HCT116 (cell line): ENCODE measurements at regions not wholly inside any gene's neighbourhood (a gene's known extent, or its start where the extent isn't known, plus 50 kb on each side); places are given as distances from the start of the nearest gene placed in this dataset.

Experiments used
- ATAC-seq: fragments of 200-7000 bp; cut with Tn5 transposase; 2 replicates; pipeline ENCODE4 v1.9.1; 2020; ENCODE audit warnings: mild to moderate bottlenecking, moderate library complexity
- BruUV-seq: library from RNA; stranded (reverse); fragments of 400-500 nt; replicated peaks from 2 replicates; lab custom pipeline; 2021; lab: Mats Ljungman, UMichigan
- CTCF ChIA-PET: fragments of 300-600 bp; sonication (Branson Sonifier 250); formaldehyde crosslinking; loops from one replicate; lab custom pipeline; 2021; ENCODE audit warnings: antibody characterized with exemption; lab: Charles Lee
- POLR2A ChIA-PET: fragments of 300-600, 350-600 bp; sonication (Branson Sonifier 250); formaldehyde crosslinking; loops from one replicate; lab custom pipeline; 2021; ENCODE audit warnings: antibody characterized with exemption; lab: Charles Lee
- RAD21 ChIA-PET, 2 experiments: fragments of 300-600 bp; sonication (Branson Sonifier 250); formaldehyde crosslinking; loops; one replicate each; lab custom pipeline; 2023; ENCODE audit warnings: low total read pairs in 2 of 2; ENCODE audit not compliant: uncharacterized antibody in 2 of 2, unreplicated experiment in 2 of 2, low non-redundant PET in 1 of 2; lab: Charles Lee
- DNase-seq: peaks from one replicate; pipeline ENCODE4 v3.0.0-alpha.2; 2010; ENCODE audit warnings: low read depth, low spot score
- H2AFZ ChIP-seq: fragments of 200-600 bp; shearing (Covaris generic), sonication (generic); 2 replicates; pipeline ENCODE4 v1.6.1; 2017; ENCODE audit warnings: low read depth, mixed run types, mixed read lengths, antibody characterized with exemption, low read length; ENCODE audit not compliant: poor library complexity, severe bottlenecking
- H3K27ac ChIP-seq: 2 replicates; pipeline ENCODE4 v1.5.1; 2012; ENCODE audit warnings: low read depth, low read length
- H3K27me3 ChIP-seq: fragments of 200-600 bp; sonication (generic); 2 replicates; pipeline ENCODE4 v1.6.1; 2016; ENCODE audit warnings: mixed run types, low read length, mixed read lengths; ENCODE audit not compliant: insufficient read depth
- H3K36me3 ChIP-seq, 2 experiments: fragments of 200-500 bp in 1 of 2; fragments of 200-600 bp in 1 of 2; sonication (Bioruptor generic) in 1 of 2; sonication (generic) in 1 of 2; 2 replicates each; pipeline versions ENCODE4 v1.5.1 to v1.6.1; 2014 to 2016; ENCODE audit warnings: low read length in 2 of 2, inconsistent platforms in 1 of 2, mixed read lengths in 1 of 2, mixed run types in 1 of 2; ENCODE audit not compliant: insufficient read depth in 2 of 2, control insufficient read depth in 1 of 2
- H3K4me1 ChIP-seq, 2 experiments: fragments of 200-600 bp in 1 of 2; sonication (generic) in 1 of 2; 2 replicates each; pipeline versions ENCODE4 v1.5.1 to v1.6.1; 2012 to 2017; ENCODE audit warnings: low read length in 2 of 2, inconsistent platforms in 1 of 2, mild to moderate bottlenecking in 1 of 2, mixed read lengths in 1 of 2, mixed run types in 1 of 2, moderate library complexity in 1 of 2; ENCODE audit not compliant: insufficient read depth in 2 of 2, control insufficient read depth in 1 of 2
- H3K4me2 ChIP-seq: fragments of 200-600 bp; sonication (generic); 2 replicates; pipeline ENCODE4 v1.6.1; 2017; ENCODE audit warnings: mixed run types, low read length, mixed read lengths
- H3K4me3 ChIP-seq, 2 experiments: fragments of 200-600 bp in 1 of 2; sonication (generic) in 1 of 2; replicated peaks in 1 of 2; 2 replicates each; pipeline ENCODE4 v1.5.1; 2011 to 2016; ENCODE audit warnings: low read length in 2 of 2, control low read depth in 1 of 2, low read depth in 1 of 2, mild to moderate bottlenecking in 1 of 2, mixed read lengths in 1 of 2, mixed run types in 1 of 2
- H3K79me2 ChIP-seq: fragments of 200-600 bp; sonication (generic); 2 replicates; pipeline ENCODE4 v1.6.1; 2017; ENCODE audit warnings: mild to moderate bottlenecking, mixed run types, low read length, moderate library complexity, mixed read lengths; ENCODE audit not compliant: insufficient read depth
- H3K9ac ChIP-seq: fragments of 200-600 bp; sonication (generic); 2 replicates; pipeline ENCODE4 v1.6.1; 2016; ENCODE audit warnings: low read length, mixed read lengths
- H3K9me2 ChIP-seq: fragments of 200-600 bp; sonication (generic), shearing (Covaris generic); 2 replicates; pipeline ENCODE4 v1.6.1; 2017; ENCODE audit warnings: mixed run types, mild to moderate bottlenecking, moderate library complexity; ENCODE audit not compliant: insufficient read depth
- H3K9me3 ChIP-seq, 2 experiments: fragments of 200-500 bp in 1 of 2; fragments of 200-600 bp in 1 of 2; sonication (Bioruptor generic) in 1 of 2; sonication (generic) in 1 of 2; 2 replicates each; pipeline ENCODE4 v1.6.1; 2014 to 2017; ENCODE audit warnings: low read length in 2 of 2, mixed read lengths in 2 of 2, inconsistent platforms in 1 of 2, low read depth in 1 of 2, mild to moderate bottlenecking in 1 of 2, mixed run types in 1 of 2, moderate library complexity in 1 of 2; ENCODE audit not compliant: control insufficient read depth in 1 of 2, insufficient read depth in 1 of 2
- H4K20me1 ChIP-seq: fragments of 200-600 bp; sonication (generic), shearing (Covaris generic); 2 replicates; pipeline ENCODE4 v1.6.1; 2017; ENCODE audit warnings: mixed run types, mild to moderate bottlenecking, moderate library complexity; ENCODE audit not compliant: insufficient read depth
- ATF3 ChIP-seq: IDR thresholded peaks from 2 replicates; pipeline ENCODE4 v1.6.1; 2012
- CTCF ChIP-seq, 3 experiments: fragments of 200-600 bp in 1 of 3; sonication (generic) in 1 of 3; IDR thresholded peaks in 2 of 3; conservative IDR thresholded peaks in 1 of 3; 2 replicates each; pipeline ENCODE4 v1.5.1; 2012 to 2017; ENCODE audit warnings: low read depth in 2 of 3, low read length in 2 of 3, antibody characterized with exemption in 1 of 3, borderline replicate concordance in 1 of 3, control low read depth in 1 of 3, mild to moderate bottlenecking in 1 of 3, mixed read lengths in 1 of 3, mixed run types in 1 of 3, moderate library complexity in 1 of 3; ENCODE audit not compliant: insufficient read depth in 1 of 3
- EGR1 ChIP-seq: IDR thresholded peaks from 2 replicates; pipeline ENCODE4 v1.6.1; 2012; ENCODE audit warnings: low read depth
- ELF1 ChIP-seq: IDR thresholded peaks from 2 replicates; pipeline ENCODE4 v1.6.1; 2012; ENCODE audit warnings: low read depth, borderline replicate concordance
- FOSL1 ChIP-seq: IDR thresholded peaks from 2 replicates; pipeline ENCODE4 v1.6.1; 2012; ENCODE audit warnings: low read depth
- POLR2AphosphoS5 ChIP-seq: IDR thresholded peaks from 2 replicates; pipeline ENCODE4 v1.6.1; 2011; ENCODE audit warnings: mild to moderate bottlenecking, low read depth, low read length, moderate library complexity
- REST ChIP-seq: IDR thresholded peaks from 2 replicates; pipeline ENCODE4 v1.6.1; 2012; ENCODE audit warnings: low read depth
- SIN3A ChIP-seq: IDR thresholded peaks from 2 replicates; pipeline ENCODE4 v1.6.1; 2012; ENCODE audit warnings: low read depth
- SP1 ChIP-seq: IDR thresholded peaks from 2 replicates; pipeline ENCODE4 v1.6.1; 2012; ENCODE audit warnings: low read depth
- SRF ChIP-seq: IDR thresholded peaks from 2 replicates; pipeline ENCODE4 v1.6.1; 2012; ENCODE audit warnings: low read depth
- ZFX ChIP-seq: fragments of 450-650 bp; IDR thresholded peaks from 2 replicates; pipeline ENCODE4 v1.6.1; 2017
- intact Hi-C: fragments of 100-400 bp; cut with micrococcal nuclease; formaldehyde crosslinking; loops from 2 replicates; pipeline ENCODE4 v1.10.0; 2022

- intact Hi-C loops = no loop called here
- no TSS peak for BruUV-seq
- Histone ChIP-seq H3K4me1 (no peaks in the 10 kb centered on the region), H2AFZ (no peak overlapping the region)
- no peak for ATAC-seq
- POLR2A ChIA-PET = no interaction called here
- TF ChIP-seq EGR1 = no peak
- TF ChIP-seq ELF1 = no peak
- TF ChIP-seq ZFX = no peak
- TF ChIP-seq POLR2AphosphoS5 = no peak
- no peak for TF ChIP-seq ATF3
- TF ChIP-seq SRF = no peak
- no peak for TF ChIP-seq REST
- no peak for TF ChIP-seq SIN3A
- no peak for TF ChIP-seq FOSL1
- TF ChIP-seq CTCF (IDR thresholded peaks at IDR 0.05 in 2 of 3, conservative IDR thresholded peaks at IDR 0.05 in 1 of 3; ENCODE audit: borderline replicate concordance in 1 of 3, insufficient read depth in 1 of 3, low read depth in 2 of 3, low read length in 2 of 3) = no peak
- TF ChIP-seq SP1 = no peak
- TF ChIP-seq, all 23 proteins: peak for 0
- Histone ChIP-seq H3K27me3 (no peaks in the 10 kb centered on the region; the same call in 1 of the 2 replicates), H3K9me2 (no peaks in the 10 kb centered on the region), H4K20me1 (no peaks in the 10 kb centered on the region), H3K36me3 (no peaks in the 10 kb centered on the region), H3K27ac (no peak overlapping the region), H3K4me2 (no peak overlapping the region), H3K9me3 (no peaks in the 10 kb centered on the region), H3K79me2 (no peaks in the 10 kb centered on the region), H3K9ac (no peak overlapping the region), H3K4me3 (no peak overlapping the region)
- no peak for DNase-seq
- ChIA-PET CTCF (no interaction called here), RAD21 (no interaction called here)
These were observed 157.0 kb upstream of the FRMD4B start for GRCh38 chr3:69542805-69543429.
